ENCODE measurements at regions not wholly inside any gene's neighbourhood (a gene's known extent, or its start where the extent isn't known, plus 50 kb on each side); places are given as distances from the start of the nearest gene placed in this dataset.

DNA sequence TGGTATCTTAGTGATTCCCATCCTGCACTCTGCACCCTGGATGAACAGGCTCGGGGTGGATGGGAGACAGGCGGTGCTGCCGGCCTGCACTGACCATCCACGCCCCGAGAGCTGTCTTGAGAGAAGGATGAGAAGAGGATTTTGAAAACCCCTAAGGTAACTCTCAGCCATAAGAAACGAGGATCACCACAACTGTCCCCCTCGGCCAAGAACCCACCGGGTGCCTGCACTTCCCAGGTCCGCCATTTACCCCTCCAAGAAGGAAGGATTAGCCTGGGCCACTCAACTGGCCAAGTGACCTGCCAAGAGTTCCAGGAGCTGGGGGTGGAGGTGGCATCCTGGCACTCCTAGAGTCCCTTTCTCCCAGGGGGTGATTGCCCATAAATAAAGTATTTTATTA lies 302.4 kb upstream of the TNRC6C start:
- TF ChIP-seq POLR2A (IDR thresholded peaks at IDR 0.05) (no peak), EP300 (IDR thresholded peaks at IDR 0.05) (no peak)
- TF ChIP-seq, protein P1, sequence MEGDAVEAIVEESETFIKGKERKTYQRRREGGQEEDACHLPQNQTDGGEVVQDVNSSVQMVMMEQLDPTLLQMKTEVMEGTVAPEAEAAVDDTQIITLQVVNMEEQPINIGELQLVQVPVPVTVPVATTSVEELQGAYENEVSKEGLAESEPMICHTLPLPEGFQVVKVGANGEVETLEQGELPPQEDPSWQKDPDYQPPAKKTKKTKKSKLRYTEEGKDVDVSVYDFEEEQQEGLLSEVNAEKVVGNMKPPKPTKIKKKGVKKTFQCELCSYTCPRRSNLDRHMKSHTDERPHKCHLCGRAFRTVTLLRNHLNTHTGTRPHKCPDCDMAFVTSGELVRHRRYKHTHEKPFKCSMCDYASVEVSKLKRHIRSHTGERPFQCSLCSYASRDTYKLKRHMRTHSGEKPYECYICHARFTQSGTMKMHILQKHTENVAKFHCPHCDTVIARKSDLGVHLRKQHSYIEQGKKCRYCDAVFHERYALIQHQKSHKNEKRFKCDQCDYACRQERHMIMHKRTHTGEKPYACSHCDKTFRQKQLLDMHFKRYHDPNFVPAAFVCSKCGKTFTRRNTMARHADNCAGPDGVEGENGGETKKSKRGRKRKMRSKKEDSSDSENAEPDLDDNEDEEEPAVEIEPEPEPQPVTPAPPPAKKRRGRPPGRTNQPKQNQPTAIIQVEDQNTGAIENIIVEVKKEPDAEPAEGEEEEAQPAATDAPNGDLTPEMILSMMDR (IDR thresholded peaks at IDR 0.05) = no peak

All from upper lobe of left lung (tissue), 4 donors.